IMR-90 (cell line): ENCODE measurements at regions not wholly inside any gene's neighbourhood (a gene's known extent, or its start where the extent isn't known, plus 50 kb on each side); places are given as distances from the start of the nearest gene placed in this dataset.

Source experiments
- CEBPB ChIP-seq: IDR thresholded peaks from 2 replicates; pipeline ENCODE4 v1.6.1; 2012; ENCODE audit warnings: low read depth, low read length, improper control_type of control experiment
- CTCF ChIP-seq: conservative IDR thresholded peaks from 2 replicates; pipeline ENCODE4 v1.5.1; 2012; ENCODE audit warnings: mild to moderate bottlenecking, low read depth, low read length, improper control_type of control experiment
- MXI1 ChIP-seq: IDR thresholded peaks from 2 replicates; pipeline ENCODE4 v1.6.1; 2012; ENCODE audit warnings: low read depth, mild to moderate bottlenecking, low read length, moderate library complexity, borderline replicate concordance
- POLR2A ChIP-seq: IDR thresholded peaks from 2 replicates; pipeline ENCODE4 v1.6.1; 2012; ENCODE audit warnings: mild to moderate bottlenecking, low read depth, low read length
- RAD21 ChIP-seq: IDR thresholded peaks from 2 replicates; pipeline ENCODE4 v1.6.1; 2012; ENCODE audit warnings: low read length, improper control_type of control experiment
- RFX5 ChIP-seq: IDR thresholded peaks from 2 replicates; pipeline ENCODE4 v1.8.0; 2012; ENCODE audit warnings: low read depth, mild to moderate bottlenecking, low read length, moderate library complexity
- SMC3 ChIP-seq: fragments of 150-350 bp; IDR thresholded peaks from 2 replicates; pipeline ENCODE4 v1.6.1; 2016; ENCODE audit warnings: low read depth, mild to moderate bottlenecking, antibody characterized with exemption, low read length, moderate library complexity

- TF ChIP-seq RFX5 (no peak), CTCF (no peak), RAD21 (no peak), POLR2A (no peak), SMC3 (no peak), CEBPB (no peak), MXI1 (no peak)
Measured at GRCh38 chr4:18389115-18389514, 367.6 kb upstream of the LCORL start.
